B cell (primary cell): ENCODE measurements at regions not wholly inside any gene's neighbourhood (a gene's known extent, or its start where the extent isn't known, plus 50 kb on each side); places are given as distances from the start of the nearest gene placed in this dataset.

Experiments used
- ATAC-seq: fragments of 200-7000 bp; cut with Tn5 transposase; one replicate; pipeline ENCODE4 v1.10.0; 2021; ENCODE audit warnings: low read depth, mild to moderate bottlenecking, moderate number of reproducible peaks, moderate library complexity
- CTCF ChIA-PET: fragments of 350-600 bp; sonication (Branson Sonifier 250); formaldehyde crosslinking; loops from one replicate; lab custom pipeline; 2021; ENCODE audit warnings: antibody characterized with exemption, inconsistent platforms; lab: Charles Lee
- POLR2A ChIA-PET: fragments of 350-600 bp; sonication (Branson Sonifier 250); formaldehyde crosslinking; loops from one replicate; lab custom pipeline; 2021; ENCODE audit warnings: antibody characterized with exemption; lab: Charles Lee
- DNase-seq: peaks from one replicate; pipeline ENCODE4 v3.0.0; 2013
- H2AFZ ChIP-seq: 2 replicates; pipeline ENCODE4 v1.6.1; 2012; ENCODE audit warnings: mild to moderate bottlenecking, low read depth, low read length; ENCODE audit not compliant: insufficient read depth, poor library complexity, severe bottlenecking
- H3K27ac ChIP-seq, 2 donors: 1 replicate in 1 of 2; 2 replicates in 1 of 2; pipeline ENCODE4 v1.5.1; 2012 to 2013; ENCODE audit warnings: low read length in 2 of 2, mild to moderate bottlenecking in 2 of 2, moderate library complexity in 1 of 2
- H3K27me3 ChIP-seq, 4 experiments: fragments of 200-600 bp in 1 of 4; sonication (generic) in 1 of 4; replicated peaks in 1 of 4; 1 replicate in 2 of 4; 2 replicates in 2 of 4; pipeline versions ENCODE4 v1.6.1 to v1.7.0; 2013 to 2016; ENCODE audit warnings: low read length in 3 of 4, mild to moderate bottlenecking in 2 of 4, mixed read lengths in 1 of 4, moderate library complexity in 1 of 4; ENCODE audit not compliant: insufficient read depth in 4 of 4, control insufficient read depth in 3 of 4; ENCODE audit errors: control extremely low read depth in 1 of 4
- H3K36me3 ChIP-seq, 2 experiments: replicated peaks in 1 of 2; 1 replicate in 1 of 2; 2 replicates in 1 of 2; pipeline versions ENCODE4 v1.6.1 to v1.7.1; 2013; ENCODE audit warnings: low read length in 1 of 2; ENCODE audit not compliant: insufficient read depth in 2 of 2, control insufficient read depth in 1 of 2; ENCODE audit errors: control extremely low read depth in 1 of 2, extremely low read depth in 1 of 2
- H3K4me1 ChIP-seq, 2 donors: fragments of 200-600 bp in 1 of 2; sonication (generic) in 1 of 2; 1 replicate in 1 of 2; 2 replicates in 1 of 2; pipeline versions ENCODE4 v1.5.1 to v1.6.1; 2013 to 2017; ENCODE audit warnings: low read length in 2 of 2; ENCODE audit not compliant: control insufficient read depth in 2 of 2, insufficient read depth in 2 of 2
- H3K4me2 ChIP-seq: replicated peaks from 2 replicates; pipeline ENCODE3; 2012; ENCODE audit warnings: mild to moderate bottlenecking, low read depth, low read length; ENCODE audit not compliant: poor library complexity, severe bottlenecking
- H3K4me3 ChIP-seq, 5 experiments: fragments of 200-600 bp in 1 of 5; sonication (generic) in 1 of 5; 1 replicate in 3 of 5; 2 replicates in 2 of 5; pipeline versions ENCODE4 v1.5.1 to v1.7.0; 2011 to 2016; ENCODE audit warnings: low read length in 4 of 5, mild to moderate bottlenecking in 4 of 5, low read depth in 2 of 5, control low read depth in 1 of 5, moderate library complexity in 1 of 5; ENCODE audit not compliant: insufficient read depth in 1 of 5; ENCODE audit errors: control extremely low read depth in 1 of 5, extremely low read depth in 1 of 5
- H3K79me2 ChIP-seq: fragments of 200-600 bp; sonication (generic); one replicate; pipeline ENCODE4 v1.6.0; 2016; ENCODE audit warnings: low read length; ENCODE audit not compliant: control insufficient read depth, insufficient read depth
- H3K9ac ChIP-seq: fragments of 200-600 bp; sonication (generic); 2 replicates; pipeline ENCODE4 v1.6.1; 2017; ENCODE audit warnings: mild to moderate bottlenecking, low read length, moderate library complexity
- H3K9me3 ChIP-seq, 3 donors: one replicate each; pipeline versions ENCODE4 v1.6.1 to v1.7.1; 2013; ENCODE audit warnings: low read length in 2 of 3; ENCODE audit not compliant: control insufficient read depth in 2 of 3, insufficient read depth in 1 of 3; ENCODE audit errors: control extremely low read depth in 1 of 3
- H4K20me1 ChIP-seq: 2 replicates; pipeline ENCODE4 v1.6.0; 2012; ENCODE audit warnings: mild to moderate bottlenecking, low read length; ENCODE audit not compliant: insufficient read depth, control insufficient read depth, poor library complexity, severe bottlenecking
- H3K27ac Mint-ChIP-seq: one replicate; pipeline ENCODE4 v1.8.0; 2021; ENCODE audit warnings: mixed read lengths
- H3K27me3 Mint-ChIP-seq: one replicate; pipeline ENCODE4 v1.8.0; 2021; ENCODE audit warnings: mixed read lengths
- H3K4me1 Mint-ChIP-seq: one replicate; pipeline ENCODE4 v1.8.0; 2021; ENCODE audit warnings: mixed read lengths
- H3K4me3 Mint-ChIP-seq: one replicate; pipeline ENCODE4 v1.8.0; 2021; ENCODE audit warnings: mixed read lengths
- H3K9me3 Mint-ChIP-seq: one replicate; pipeline ENCODE4 v1.8.0; 2022; ENCODE audit warnings: mixed read lengths; ENCODE audit not compliant: insufficient read depth
- EZH2 ChIP-seq: IDR thresholded peaks from 2 replicates; pipeline ENCODE4 v1.6.1; 2012; ENCODE audit warnings: borderline replicate concordance, low read depth, mild to moderate bottlenecking, moderate library complexity, low read length; ENCODE audit not compliant: insufficient read depth, poor library complexity, severe bottlenecking
- WGBS: methylation state at CpG from one replicate; pipeline ENCODE4 v1.1.5; 2013; ENCODE audit warnings: missing lambda C conversion rate; ENCODE audit not compliant: insufficient coverage; 5-methylcytosine and 5-hydroxymethylcytosine counted together
- intact Hi-C: fragments of 100-400 bp; cut with micrococcal nuclease; formaldehyde crosslinking; loops from one replicate; pipeline ENCODE4 v1.10.0; 2022
- TF ChIP-seq, protein P1 (sequence below): fragments of 200-600 bp; IDR thresholded peaks from one replicate; pipeline ENCODE4 v1.8.0; 2022; ENCODE audit warnings: antibody characterized with exemption, mild to moderate bottlenecking

DNA sequence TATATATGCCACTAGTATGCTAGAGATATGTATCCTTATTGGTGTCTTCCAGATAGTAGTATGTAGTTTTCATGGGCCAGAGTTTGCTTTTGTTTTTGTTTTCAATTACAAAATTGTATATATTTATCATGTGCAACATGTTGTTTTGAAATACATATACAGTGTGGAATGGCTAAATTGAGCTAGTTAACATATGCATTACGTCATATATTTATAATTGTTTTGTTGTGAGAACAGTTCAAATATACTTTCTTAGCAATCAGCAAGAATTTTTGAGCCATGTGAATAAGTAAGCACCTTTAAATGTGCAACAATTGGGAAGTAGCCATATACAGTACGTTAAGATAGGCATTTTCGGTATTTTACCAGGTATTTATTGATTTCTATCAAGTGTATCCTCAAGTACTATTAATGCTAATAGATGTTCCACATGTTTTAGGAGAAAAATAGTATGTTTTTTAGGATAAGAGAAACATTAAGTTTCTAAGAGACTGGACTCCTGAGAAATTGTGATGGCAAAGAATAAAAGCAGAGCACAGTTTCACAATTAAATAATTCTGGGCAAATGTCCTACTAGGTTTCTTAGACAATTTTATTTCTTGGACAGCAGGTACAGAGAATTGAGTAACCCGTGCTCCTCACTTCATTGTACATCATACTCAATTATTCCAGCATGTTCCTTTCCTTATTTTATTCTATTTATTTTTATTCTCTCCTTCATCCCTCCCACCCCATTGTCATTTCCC lies 60.5 kb upstream of the SLC5A12 start:
- no peak overlapping the region for H3K27ac ChIP-seq
- intact Hi-C loops, result no loop called here
- Mint-ChIP-seq H3K9me3 (peaks cover 8% of the 10 kb centered on the region), H3K4me3 (no peak overlapping the region), H3K27me3 (no peaks in the 10 kb centered on the region), H3K4me1 (no peaks in the 10 kb centered on the region), H3K27ac (no peak overlapping the region)
- H3K4me3 ChIP-seq, result no peak overlapping the region
- POLR2A ChIA-PET, result no interaction called here
- H3K36me3 ChIP-seq, result no peaks in the 10 kb centered on the region
- H3K9ac ChIP-seq, result no peak overlapping the region
- peaks cover 1 to 11% (median 4%) of the 10 kb centered on the region in 3 donors for H3K9me3 ChIP-seq
- H3K79me2 ChIP-seq, result no peaks in the 10 kb centered on the region
- no peaks in the 10 kb centered on the region for H3K4me1 ChIP-seq
- H3K27me3 ChIP-seq, result no peaks in the 10 kb centered on the region
- DNase-seq (no peak), ATAC-seq (no peak)
- no peak overlapping the region for H2AFZ ChIP-seq
- H3K4me2 ChIP-seq, result no peak overlapping the region
- H4K20me1 ChIP-seq, result no peaks in the 10 kb centered on the region
- WGBS, result 0% methylated on average over 1 of the region's 4 CpGs
- TF ChIP-seq EZH2, result no peak
- TF ChIP-seq, protein P1, sequence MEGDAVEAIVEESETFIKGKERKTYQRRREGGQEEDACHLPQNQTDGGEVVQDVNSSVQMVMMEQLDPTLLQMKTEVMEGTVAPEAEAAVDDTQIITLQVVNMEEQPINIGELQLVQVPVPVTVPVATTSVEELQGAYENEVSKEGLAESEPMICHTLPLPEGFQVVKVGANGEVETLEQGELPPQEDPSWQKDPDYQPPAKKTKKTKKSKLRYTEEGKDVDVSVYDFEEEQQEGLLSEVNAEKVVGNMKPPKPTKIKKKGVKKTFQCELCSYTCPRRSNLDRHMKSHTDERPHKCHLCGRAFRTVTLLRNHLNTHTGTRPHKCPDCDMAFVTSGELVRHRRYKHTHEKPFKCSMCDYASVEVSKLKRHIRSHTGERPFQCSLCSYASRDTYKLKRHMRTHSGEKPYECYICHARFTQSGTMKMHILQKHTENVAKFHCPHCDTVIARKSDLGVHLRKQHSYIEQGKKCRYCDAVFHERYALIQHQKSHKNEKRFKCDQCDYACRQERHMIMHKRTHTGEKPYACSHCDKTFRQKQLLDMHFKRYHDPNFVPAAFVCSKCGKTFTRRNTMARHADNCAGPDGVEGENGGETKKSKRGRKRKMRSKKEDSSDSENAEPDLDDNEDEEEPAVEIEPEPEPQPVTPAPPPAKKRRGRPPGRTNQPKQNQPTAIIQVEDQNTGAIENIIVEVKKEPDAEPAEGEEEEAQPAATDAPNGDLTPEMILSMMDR, result no peak
- CTCF ChIA-PET, result no interaction called here

DNA sequence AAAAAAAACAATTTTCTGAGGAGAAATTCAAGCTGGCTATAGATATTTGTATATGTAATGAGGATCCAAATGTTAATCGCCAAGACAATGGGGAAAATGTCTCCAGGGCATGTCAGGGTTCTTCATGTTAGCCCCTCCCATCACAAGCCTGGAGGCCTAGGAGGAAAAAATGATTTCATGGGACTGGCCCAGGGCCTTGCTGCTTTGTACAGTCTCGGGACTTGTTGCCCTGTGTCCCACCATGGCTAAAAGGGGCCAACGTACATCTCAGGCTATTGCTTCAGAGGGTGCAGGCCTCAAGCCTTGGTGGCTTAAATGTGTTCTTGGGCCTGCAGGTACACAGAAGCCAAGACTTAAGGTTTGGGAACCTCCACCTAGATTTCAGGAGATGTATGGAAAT lies 62.1 kb upstream of the SLC5A12 start:
- H3K4me1 ChIP-seq, result no peaks in the 10 kb centered on the region
- H3K27ac ChIP-seq, result no peak overlapping the region
- H3K4me3 ChIP-seq, result no peak overlapping the region
- H3K36me3 ChIP-seq, result no peaks in the 10 kb centered on the region
- WGBS, result 68% methylated on average over 2 of the region's 3 CpGs
- Mint-ChIP-seq H3K9me3 (peaks cover 8% of the 10 kb centered on the region), H3K4me1 (no peaks in the 10 kb centered on the region), H3K4me3 (no peak overlapping the region), H3K27me3 (no peaks in the 10 kb centered on the region), H3K27ac (no peak overlapping the region)
- H3K79me2 ChIP-seq, result no peaks in the 10 kb centered on the region
- ATAC-seq, result no peak
- H4K20me1 ChIP-seq, result no peaks in the 10 kb centered on the region
- no peak overlapping the region for H3K9ac ChIP-seq
- ChIA-PET POLR2A (no interaction called here), CTCF (no interaction called here)
- H2AFZ ChIP-seq, result no peak overlapping the region
- H3K27me3 ChIP-seq, result no peaks in the 10 kb centered on the region
- intact Hi-C loops, result no loop called here
- no peak overlapping the region for H3K4me2 ChIP-seq
- H3K9me3 ChIP-seq, result peaks cover 1 to 11% (median 4%) of the 10 kb centered on the region in 3 donors
- no peak for DNase-seq
- TF ChIP-seq, protein P1, result no peak
